COLO668 (cell line): ENCODE measurements at regions not wholly inside any gene's neighbourhood (a gene's known extent, or its start where the extent isn't known, plus 50 kb on each side); places are given as distances from the start of the nearest gene placed in this dataset.
"Not testable (repeated sequence)": the region's sequence is repeated elsewhere in the genome, so short reads cannot be mapped to it uniquely, and the experiment has no call there.

Experiments used
- DNase-seq: peaks from one replicate; lab custom pipeline; 2025; ENCODE audit not compliant: unreplicated experiment; lab: John Stamatoyannopoulos, UW

DNA sequence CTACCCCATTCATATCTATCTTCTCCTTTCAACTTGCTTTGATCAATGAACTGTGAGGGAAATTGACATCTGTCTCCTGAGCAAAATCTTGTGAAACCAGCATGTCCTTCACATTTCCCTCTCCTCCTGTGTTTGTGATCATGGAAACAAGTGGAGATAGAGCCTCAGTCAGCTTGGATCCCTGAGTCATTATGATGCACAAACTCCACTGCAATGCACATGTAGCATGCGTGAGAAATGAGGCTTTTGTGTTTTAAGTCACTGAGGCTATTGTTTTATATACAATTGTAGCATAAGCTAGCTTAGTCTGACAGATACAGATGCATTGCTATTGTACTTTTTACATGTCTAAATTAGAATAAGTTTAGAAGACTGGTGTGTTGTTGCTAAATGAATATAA lies 85.2 kb upstream of the HNMT start:
- no peak for DNase-seq

DNA sequence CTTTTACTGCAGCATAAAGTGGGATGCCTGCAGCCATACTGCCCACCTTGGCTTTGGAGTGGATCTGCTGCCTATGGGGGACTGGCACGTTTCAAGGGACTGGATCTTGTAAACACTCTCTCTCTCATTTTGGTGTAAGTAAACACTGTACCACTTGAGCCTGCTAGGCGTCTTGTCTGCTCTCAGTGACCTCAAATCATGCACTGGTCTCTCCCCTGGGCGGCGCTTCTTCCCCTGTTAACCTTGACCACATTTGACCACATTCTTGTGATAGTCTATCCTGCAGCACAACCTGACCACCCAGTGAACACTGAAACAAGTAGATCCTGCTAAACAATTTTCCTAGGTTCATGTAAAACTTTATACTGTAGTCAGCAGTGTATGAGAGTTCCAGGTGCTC lies 82.6 kb upstream of the HNMT start:
- no peak for DNase-seq

- peak; percentile 8 for DNase-seq
Observed at GRCh38 chr2:137886083-137886831, 78.0 kb upstream of the HNMT start.

DNA sequence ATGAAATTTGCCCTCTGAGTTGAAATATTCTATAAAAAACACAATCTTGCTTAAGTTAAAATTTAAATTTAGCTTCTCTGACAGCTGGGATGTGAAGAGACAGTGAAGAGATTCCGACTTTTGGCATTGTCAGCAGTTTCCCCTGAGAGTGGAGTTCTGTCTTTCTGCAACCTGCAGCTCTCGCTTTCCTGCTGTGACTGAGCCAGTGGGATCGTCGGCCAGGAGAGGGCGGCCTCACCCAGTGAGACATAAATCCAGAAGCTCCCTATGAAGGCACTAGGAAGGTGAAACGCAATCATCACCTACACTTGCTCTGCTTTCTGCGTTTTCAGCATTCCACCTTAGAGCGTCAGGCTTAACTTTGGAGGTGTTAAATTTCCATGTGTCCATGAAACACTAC lies 75.4 kb upstream of the HNMT start:
- DNase-seq: peak; percentile 61

DNA sequence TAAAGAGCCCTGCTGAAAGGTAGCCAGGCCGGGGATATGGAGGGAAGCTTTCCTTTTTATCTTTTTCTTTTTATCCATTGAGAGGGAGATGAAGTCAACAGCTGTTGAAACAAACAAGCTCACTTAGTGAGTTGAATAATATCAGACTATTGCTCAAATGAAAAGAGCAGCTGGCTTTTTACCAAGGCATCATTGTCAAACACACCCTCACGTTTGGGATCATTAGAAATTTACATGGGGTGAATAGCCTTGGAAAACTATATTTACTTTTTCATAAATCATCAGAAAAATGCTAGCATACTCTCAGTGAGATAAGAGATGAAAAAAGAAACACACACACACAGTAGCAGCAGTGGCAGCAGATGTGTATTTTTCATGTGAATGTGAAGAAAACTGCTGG lies 71.5 kb upstream of the HNMT start:
- peak; percentile 33 for DNase-seq

GRCh38 chr2:137893145-137893544 lies 71.1 kb upstream of the HNMT start:
- DNase-seq: no peak

- DNase-seq: no peak
Observed at GRCh38 chr2:137896467-137896866, 67.8 kb upstream of the HNMT start.

GRCh38 chr2:137897082-137897481 lies 67.2 kb upstream of the HNMT start:
- no peak for DNase-seq

GRCh38 chr2:137900421-137901141 lies 63.7 kb upstream of the HNMT start:
- DNase-seq: no peak

- DNase-seq: no peak
Observed at GRCh38 chr2:137910641-137911040, 53.6 kb upstream of the HNMT start.

DNA sequence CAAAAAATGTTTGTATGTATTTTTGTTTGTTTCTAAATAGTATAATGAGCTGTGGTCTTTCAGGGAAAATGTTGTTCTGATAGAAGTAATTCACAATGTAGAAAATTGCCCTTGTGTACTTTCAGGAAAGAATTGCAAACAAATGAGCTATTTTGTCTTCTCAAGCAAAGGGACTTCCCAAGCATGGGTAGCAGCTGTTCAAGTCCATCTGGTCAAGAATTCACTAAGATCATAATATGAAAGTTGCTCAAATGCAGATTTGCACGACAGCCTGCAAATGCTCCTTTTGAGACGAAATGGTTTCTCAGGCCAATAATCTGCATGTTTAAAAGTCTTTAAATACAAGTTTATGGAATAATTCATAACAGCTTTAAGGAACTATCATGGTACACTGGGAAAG lies 51.9 kb upstream of the HNMT start:
- DNase-seq: no peak

GRCh38 chr2:137913169-137913568 lies 51.1 kb upstream of the HNMT start:
- no peak for DNase-seq

- DNase-seq: not testable (repeated sequence)
Observed at GRCh38 chr2:137913648-137914047, 50.6 kb upstream of the HNMT start.
